GM12872 (cell line): ENCODE measurements at regions not wholly inside any gene's neighbourhood (a gene's known extent, or its start where the extent isn't known, plus 50 kb on each side); places are given as distances from the start of the nearest gene placed in this dataset.

Experiments
- TF ChIP-seq, protein P1 (sequence below): IDR thresholded peaks from 3 replicates; pipeline ENCODE4 v1.5.1; 2011; ENCODE audit warnings: low read depth, mild to moderate bottlenecking, low read length, moderate library complexity; ENCODE audit not compliant: insufficient read depth

DNA sequence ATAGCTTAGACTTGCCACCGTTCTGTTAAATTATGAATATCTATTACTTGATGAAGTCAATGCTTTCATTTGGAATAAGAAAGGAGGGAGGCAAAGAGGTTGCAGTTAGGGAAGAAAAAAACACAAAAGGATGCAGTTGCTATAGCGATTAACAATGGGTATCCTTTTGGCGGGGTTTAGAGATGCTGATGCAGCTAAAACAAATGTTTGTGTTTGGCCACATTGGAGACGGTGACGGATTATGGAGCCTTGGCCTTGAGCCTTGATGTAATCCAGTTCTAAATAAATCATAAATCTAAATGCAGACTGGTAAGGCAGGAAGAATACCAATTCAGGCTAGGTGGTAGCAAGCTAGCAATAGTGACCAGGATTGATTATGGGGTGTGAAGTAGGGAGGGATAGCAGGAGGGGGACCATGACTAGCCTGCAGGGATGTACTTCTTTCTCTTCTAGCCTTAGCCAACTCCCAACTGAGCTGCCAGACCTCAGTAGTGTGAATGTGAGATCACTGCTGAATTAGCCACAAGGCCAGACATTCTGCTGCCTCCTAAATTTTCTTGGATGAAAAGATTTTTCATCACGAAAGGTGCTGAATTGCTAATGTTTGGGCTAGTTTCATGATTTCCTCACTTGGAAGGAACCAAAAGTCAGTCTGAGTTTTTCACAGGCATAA is 160.3 kb downstream of the TLR4 start:
- TF ChIP-seq, protein P1, sequence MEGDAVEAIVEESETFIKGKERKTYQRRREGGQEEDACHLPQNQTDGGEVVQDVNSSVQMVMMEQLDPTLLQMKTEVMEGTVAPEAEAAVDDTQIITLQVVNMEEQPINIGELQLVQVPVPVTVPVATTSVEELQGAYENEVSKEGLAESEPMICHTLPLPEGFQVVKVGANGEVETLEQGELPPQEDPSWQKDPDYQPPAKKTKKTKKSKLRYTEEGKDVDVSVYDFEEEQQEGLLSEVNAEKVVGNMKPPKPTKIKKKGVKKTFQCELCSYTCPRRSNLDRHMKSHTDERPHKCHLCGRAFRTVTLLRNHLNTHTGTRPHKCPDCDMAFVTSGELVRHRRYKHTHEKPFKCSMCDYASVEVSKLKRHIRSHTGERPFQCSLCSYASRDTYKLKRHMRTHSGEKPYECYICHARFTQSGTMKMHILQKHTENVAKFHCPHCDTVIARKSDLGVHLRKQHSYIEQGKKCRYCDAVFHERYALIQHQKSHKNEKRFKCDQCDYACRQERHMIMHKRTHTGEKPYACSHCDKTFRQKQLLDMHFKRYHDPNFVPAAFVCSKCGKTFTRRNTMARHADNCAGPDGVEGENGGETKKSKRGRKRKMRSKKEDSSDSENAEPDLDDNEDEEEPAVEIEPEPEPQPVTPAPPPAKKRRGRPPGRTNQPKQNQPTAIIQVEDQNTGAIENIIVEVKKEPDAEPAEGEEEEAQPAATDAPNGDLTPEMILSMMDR = no peak

DNA sequence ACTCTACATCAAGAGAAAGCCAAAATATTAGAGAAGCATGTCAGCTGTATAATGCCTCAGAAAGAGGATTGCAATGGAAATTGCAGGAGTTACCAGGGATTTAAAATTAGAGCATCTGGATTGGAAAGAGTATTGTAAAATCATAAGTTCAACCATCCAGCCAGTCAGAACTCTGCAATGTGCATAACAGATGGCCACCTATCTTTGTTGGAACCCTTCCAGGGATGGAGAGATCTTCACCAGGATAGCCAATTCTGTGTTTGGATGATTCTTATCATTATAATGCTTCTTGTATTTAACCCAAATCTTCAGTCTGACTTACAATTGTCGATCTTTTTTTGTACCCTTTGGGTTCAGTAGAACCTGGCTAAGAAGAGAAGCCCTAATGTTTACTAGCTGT is 164.4 kb downstream of the TLR4 start:
- TF ChIP-seq, protein P1 = no peak

DNA sequence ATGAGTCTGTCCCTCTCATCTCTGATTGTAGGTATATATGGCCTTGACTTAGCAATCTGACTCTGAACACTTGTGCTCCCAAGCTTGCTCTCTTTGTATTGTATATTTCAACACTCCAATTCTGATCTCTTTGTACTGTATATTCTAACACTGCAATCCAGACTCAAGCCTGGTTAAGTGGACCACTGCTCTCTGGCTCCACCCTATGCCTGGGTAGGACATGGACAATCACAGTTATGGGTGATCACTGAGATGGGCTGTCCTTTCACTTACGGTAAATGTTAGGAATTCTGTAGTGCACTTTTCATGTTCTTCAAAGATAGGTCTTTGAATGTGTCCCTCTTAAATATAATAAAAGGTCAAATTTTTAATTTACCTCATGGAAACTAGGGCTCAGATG is 165.1 kb downstream of the TLR4 start:
- TF ChIP-seq, protein P1 = no peak

DNA sequence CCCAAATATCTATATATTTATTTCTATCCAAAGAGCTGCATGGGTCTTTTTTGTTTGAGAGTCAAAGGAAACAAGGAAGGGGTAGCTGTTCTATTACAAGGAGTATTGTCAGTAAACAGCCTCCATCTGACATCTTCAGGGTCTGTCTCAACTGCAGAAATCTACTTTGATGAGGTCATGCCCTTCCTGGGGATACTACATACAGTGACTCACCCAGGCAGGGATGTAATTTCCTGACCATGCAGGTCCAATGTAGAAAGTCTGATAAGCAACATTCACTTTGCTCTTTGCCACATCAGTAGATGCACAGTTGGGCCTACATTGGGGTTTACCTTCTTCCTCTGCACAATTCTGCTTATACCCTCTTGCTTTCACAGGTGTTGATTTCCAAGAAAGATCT is 165.5 kb downstream of the TLR4 start:
- TF ChIP-seq, protein P1 = no peak

DNA sequence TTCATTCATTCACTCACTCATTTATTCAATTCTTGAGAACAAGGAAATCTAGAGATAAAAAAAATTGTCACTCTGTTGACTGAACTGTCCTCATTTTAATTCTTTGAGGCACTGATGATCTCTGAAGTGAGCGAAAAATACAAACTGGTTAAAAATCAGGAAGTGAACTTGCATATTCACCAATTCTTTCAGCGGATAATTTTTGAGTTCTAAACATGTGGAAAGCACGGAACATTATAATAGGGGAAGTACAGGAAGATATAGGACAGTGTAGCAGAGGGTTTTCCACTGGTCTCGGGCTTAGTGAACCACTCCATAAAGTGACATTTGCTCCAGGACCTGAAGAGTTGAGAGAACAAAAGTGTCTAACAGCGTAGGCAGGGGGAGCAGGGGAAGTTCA is 169.5 kb downstream of the TLR4 start:
- TF ChIP-seq, protein P1 = no peak

DNA sequence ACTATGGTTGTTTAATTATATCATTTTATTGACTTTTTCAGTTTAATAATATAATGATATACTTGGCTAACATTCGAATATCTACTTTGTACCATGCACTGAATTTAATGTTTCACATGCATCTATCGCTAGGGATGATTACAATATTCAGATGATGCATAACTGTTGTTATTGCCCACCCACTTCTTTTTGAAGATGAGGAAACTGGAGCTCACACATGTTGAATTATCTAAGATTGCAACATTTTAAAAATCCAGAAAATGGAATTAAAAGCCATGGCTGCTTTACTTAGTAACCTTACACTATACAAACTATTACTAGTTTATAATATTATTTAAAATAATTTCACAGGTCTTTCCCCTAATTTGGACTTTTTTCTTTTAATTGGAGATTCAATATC is 171.7 kb downstream of the TLR4 start:
- TF ChIP-seq, protein P1 = no peak

DNA sequence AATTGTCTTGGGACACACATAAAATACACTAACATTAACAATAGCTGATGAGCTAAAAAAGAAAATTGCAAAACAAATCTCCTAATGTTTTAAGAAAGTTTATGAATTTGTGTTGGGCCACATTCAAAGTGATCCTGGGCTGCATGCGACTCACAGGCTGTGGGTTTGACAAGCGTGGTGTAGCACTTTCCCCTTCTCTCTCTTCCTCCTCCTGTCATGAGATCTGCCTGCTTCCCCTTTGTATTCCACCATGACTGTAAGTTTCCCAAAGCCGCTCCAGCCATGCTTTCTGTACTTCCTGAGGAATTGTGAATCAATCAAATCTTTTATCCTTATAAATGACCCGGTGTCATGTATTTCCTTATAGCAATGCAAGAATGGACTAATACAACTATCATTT is 178.0 kb downstream of the TLR4 start:
- TF ChIP-seq, protein P1 = no peak
